AG04449 (cell line): ENCODE measurements at regions not wholly inside any gene's neighbourhood (a gene's known extent, or its start where the extent isn't known, plus 50 kb on each side); places are given as distances from the start of the nearest gene placed in this dataset.

Experiments
- CTCF ChIA-PET: fragments of 350-600 bp; formaldehyde crosslinking; extraction: SDS; loops from one replicate; lab custom pipeline; 2021; ENCODE audit warnings: antibody characterized with exemption; lab: Yijun Ruan, JAX
- POLR2A ChIA-PET: fragments of 400-600, 350-600 bp; formaldehyde crosslinking; extraction: SDS; loops from one replicate; lab custom pipeline; 2020; ENCODE audit warnings: antibody characterized with exemption, inconsistent platforms; lab: Yijun Ruan, JAX
- DNase-seq: peaks from one replicate; pipeline ENCODE4 v3.0.0-alpha.2; 2010; ENCODE audit warnings: low read depth, low spot score
- H3K4me3 ChIP-seq: 2 replicates; pipeline ENCODE4 v1.5.1; 2011; ENCODE audit warnings: low read depth, mild to moderate bottlenecking, control low read depth, low read length
- TF ChIP-seq, protein P1 (sequence below): IDR thresholded peaks from one replicate; pipeline ENCODE4 v1.5.1; 2011; ENCODE audit warnings: mild to moderate bottlenecking, moderate library complexity, low read length, control low read depth, inconsistent platforms; ENCODE audit not compliant: insufficient read depth; ENCODE audit errors: missing control alignments

DNA sequence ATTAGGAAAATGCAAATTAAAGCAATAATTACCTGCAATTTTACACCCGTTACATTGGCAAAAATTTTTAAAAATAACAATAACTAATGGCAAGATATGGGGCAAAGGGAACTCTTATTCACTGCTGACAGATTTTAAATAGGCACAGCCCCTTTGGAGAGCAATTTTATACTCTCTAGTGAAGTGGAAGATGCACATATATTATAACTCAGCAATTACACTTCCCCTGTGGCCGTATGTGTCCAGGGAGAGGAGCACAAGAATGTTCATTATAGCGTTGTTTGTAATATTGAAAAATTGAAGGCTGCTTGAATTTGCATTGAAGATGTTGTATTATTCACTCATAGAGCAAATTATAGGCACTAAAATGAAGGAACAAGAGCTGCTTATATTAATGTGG is 488.3 kb upstream of the ATXN7L3B start:
- H3K4me3 ChIP-seq, result no peak overlapping the region
- CTCF ChIA-PET, result no interaction called here
- TF ChIP-seq, protein P1, sequence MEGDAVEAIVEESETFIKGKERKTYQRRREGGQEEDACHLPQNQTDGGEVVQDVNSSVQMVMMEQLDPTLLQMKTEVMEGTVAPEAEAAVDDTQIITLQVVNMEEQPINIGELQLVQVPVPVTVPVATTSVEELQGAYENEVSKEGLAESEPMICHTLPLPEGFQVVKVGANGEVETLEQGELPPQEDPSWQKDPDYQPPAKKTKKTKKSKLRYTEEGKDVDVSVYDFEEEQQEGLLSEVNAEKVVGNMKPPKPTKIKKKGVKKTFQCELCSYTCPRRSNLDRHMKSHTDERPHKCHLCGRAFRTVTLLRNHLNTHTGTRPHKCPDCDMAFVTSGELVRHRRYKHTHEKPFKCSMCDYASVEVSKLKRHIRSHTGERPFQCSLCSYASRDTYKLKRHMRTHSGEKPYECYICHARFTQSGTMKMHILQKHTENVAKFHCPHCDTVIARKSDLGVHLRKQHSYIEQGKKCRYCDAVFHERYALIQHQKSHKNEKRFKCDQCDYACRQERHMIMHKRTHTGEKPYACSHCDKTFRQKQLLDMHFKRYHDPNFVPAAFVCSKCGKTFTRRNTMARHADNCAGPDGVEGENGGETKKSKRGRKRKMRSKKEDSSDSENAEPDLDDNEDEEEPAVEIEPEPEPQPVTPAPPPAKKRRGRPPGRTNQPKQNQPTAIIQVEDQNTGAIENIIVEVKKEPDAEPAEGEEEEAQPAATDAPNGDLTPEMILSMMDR, result no peak
- POLR2A ChIA-PET, result no interaction called here
- DNase-seq, result no peak

DNA sequence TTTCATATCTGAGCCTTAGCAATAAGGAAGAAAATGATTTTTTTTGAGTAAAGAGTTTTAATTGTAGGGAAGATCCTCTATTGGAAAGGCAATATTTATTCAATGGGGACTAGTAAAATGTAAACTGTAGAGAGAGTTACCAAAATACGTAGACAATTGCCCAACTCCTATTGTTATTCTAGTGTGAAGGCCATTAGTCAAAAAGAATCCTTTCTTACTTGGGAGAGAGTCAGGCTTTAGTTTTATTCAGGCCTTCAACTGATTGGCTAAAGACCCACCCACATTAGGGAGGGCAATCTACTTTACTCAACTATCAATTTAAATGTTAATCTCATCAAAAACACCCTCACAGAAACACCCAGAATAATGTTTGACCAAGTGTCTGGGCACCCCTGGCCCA is 485.8 kb upstream of the ATXN7L3B start:
- H3K4me3 ChIP-seq, result no peak overlapping the region
- ChIA-PET CTCF (no interaction called here), POLR2A (no interaction called here)
- TF ChIP-seq, protein P1, result no peak
- DNase-seq, result no peak

- TF ChIP-seq, protein P1, result no peak
- no peak for DNase-seq
- CTCF ChIA-PET, result no interaction called here
- H3K4me3 ChIP-seq, result no peak overlapping the region
- POLR2A ChIA-PET, result interaction anchor here (0.7 kb wide), 1 partner anchor 237 kb away, joined by 3 read pairs; no protein-coding TSS in a partner anchor
These were observed 471.2 kb upstream of the ATXN7L3B start for GRCh38 chr12:74066476-74066875.

GRCh38 chr12:74071182-74071581 is 466.5 kb upstream of the ATXN7L3B start:
- H3K4me3 ChIP-seq, result no peak overlapping the region
- TF ChIP-seq, protein P1, result no peak
- no peak for DNase-seq
- CTCF ChIA-PET, result no interaction called here
- POLR2A ChIA-PET, result no interaction called here

GRCh38 chr12:74076918-74077317 is 460.7 kb upstream of the ATXN7L3B start:
- ChIA-PET POLR2A (no interaction called here), CTCF (no interaction called here)
- no peak for DNase-seq
- TF ChIP-seq, protein P1, result no peak
- H3K4me3 ChIP-seq, result no peak overlapping the region

DNA sequence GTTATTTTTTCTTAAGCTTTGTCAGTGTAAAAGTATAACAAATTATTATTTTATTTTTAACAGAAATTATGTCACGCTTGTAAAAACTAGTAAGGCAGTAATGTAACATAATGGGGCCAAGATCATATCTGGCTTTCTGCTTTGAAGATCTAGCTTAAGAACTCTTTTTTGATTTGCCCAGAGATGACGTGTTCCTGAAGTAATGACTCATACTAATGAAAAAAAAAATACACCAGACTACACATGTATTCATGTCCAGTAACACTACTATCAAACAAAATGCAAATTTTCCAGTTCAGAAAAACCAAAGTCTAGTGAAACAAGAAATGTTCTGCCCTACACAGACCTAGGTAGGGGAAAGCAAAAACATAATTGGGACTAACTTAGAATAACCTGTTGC is 432.2 kb upstream of the ATXN7L3B start:
- TF ChIP-seq, protein P1, result no peak
- no peak overlapping the region for H3K4me3 ChIP-seq
- CTCF ChIA-PET, result no interaction called here
- no peak for DNase-seq
- POLR2A ChIA-PET, result no interaction called here
